HT-29 (cell line): ENCODE measurements at regions not wholly inside any gene's neighbourhood (a gene's known extent, or its start where the extent isn't known, plus 50 kb on each side); places are given as distances from the start of the nearest gene placed in this dataset.
A peak's percentile ranks its signal among the peaks of the same experiment; 100 is the strongest.
"Not testable (repeated sequence)": the region's sequence is repeated elsewhere in the genome, so short reads cannot be mapped to it uniquely, and the experiment has no call there.

Experiments used
- DNase-seq: peaks from one replicate; pipeline ENCODE4 v3.0.0-alpha.2; 2015; ENCODE audit warnings: low spot score

- DNase-seq: not testable (repeated sequence)
These were observed 221.9 kb upstream of the LRRC61 start for GRCh38 chr7:150101282-150101681.

GRCh38 chr7:150107283-150107682 lies 215.9 kb upstream of the LRRC61 start:
- DNase-seq: not testable (repeated sequence)

- peak; percentile 28 for DNase-seq
These were observed 212.8 kb upstream of the LRRC61 start for GRCh38 chr7:150110375-150110820.

- DNase-seq: not testable (repeated sequence)
These were observed 212.3 kb upstream of the LRRC61 start for GRCh38 chr7:150110882-150111281.

- DNase-seq: not testable (repeated sequence)
These were observed 211.6 kb upstream of the LRRC61 start for GRCh38 chr7:150111373-150112139.

GRCh38 chr7:150113301-150113700 lies 209.9 kb upstream of the LRRC61 start:
- not testable (repeated sequence) for DNase-seq

- not testable (repeated sequence) for DNase-seq
These were observed 208.6 kb upstream of the LRRC61 start for GRCh38 chr7:150114591-150114990.

- not testable (repeated sequence) for DNase-seq
These were observed 203.2 kb upstream of the LRRC61 start for GRCh38 chr7:150119966-150120365.

GRCh38 chr7:150125831-150126230 lies 197.3 kb upstream of the LRRC61 start:
- DNase-seq: not testable (repeated sequence)

GRCh38 chr7:150134451-150134850 lies 188.7 kb upstream of the LRRC61 start:
- DNase-seq: not testable (repeated sequence)

GRCh38 chr7:150135620-150136190 lies 187.4 kb upstream of the LRRC61 start:
- not testable (repeated sequence) for DNase-seq

- DNase-seq: not testable (repeated sequence)
These were observed 183.3 kb upstream of the LRRC61 start for GRCh38 chr7:150139840-150140239.

GRCh38 chr7:150141525-150142345 lies 181.4 kb upstream of the LRRC61 start:
- DNase-seq: not testable (repeated sequence)

- not testable (repeated sequence) for DNase-seq
These were observed 177.0 kb upstream of the LRRC61 start for GRCh38 chr7:150146124-150146523.

- not testable (repeated sequence) for DNase-seq
These were observed 175.6 kb upstream of the LRRC61 start for GRCh38 chr7:150147524-150147923.

GRCh38 chr7:150156015-150156414 lies 167.1 kb upstream of the LRRC61 start:
- DNase-seq: not testable (repeated sequence)

GRCh38 chr7:150158696-150159095 lies 164.5 kb upstream of the LRRC61 start:
- DNase-seq: not testable (repeated sequence)

- DNase-seq: not testable (repeated sequence)
These were observed 153.6 kb upstream of the LRRC61 start for GRCh38 chr7:150169515-150169914.

GRCh38 chr7:150169943-150170490 lies 153.1 kb upstream of the LRRC61 start:
- DNase-seq: not testable (repeated sequence)

- DNase-seq: not testable (repeated sequence)
These were observed 139.6 kb upstream of the LRRC61 start for GRCh38 chr7:150183602-150184001.

GRCh38 chr7:150189963-150190362 lies 133.2 kb upstream of the LRRC61 start:
- not testable (repeated sequence) for DNase-seq

GRCh38 chr7:150192541-150192940 lies 130.6 kb upstream of the LRRC61 start:
- DNase-seq: peak; percentile 11
